OCI-LY3 (cell line): ENCODE measurements at regions not wholly inside any gene's neighbourhood (a gene's known extent, or its start where the extent isn't known, plus 50 kb on each side); places are given as distances from the start of the nearest gene placed in this dataset.

Experiments used
- CTCF ChIP-seq: fragments of 200-600, 300-600 bp; sonication (generic); IDR thresholded peaks from 2 replicates; pipeline ENCODE4 v1.5.1; 2014; ENCODE audit warnings: antibody characterized with exemption, low read length, low read depth
- EZH2phosphoT487 ChIP-seq: fragments of 200-600 bp; shearing (Covaris generic); IDR thresholded peaks from 2 replicates; pipeline ENCODE4 v1.6.1; 2018; ENCODE audit warnings: antibody characterized with exemption, mixed run types, low read depth

DNA sequence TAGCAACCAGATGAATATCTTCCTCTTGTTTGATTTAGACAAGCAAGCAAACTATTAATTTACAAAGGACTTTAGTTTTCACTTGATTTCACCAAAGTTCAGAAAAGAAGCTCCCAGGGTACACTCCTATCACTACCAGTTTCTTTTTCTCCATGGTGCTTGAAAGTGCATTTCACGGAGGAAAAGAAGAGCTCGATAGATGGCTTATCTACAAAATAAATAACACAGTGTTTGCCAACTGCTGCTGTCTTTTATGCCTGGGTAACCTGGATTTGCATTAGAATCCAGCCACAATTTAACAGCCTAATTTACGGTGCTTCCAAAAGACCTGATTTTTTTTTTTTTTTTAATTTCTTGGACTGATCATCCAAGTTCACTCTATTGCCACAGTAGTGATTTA is 275.7 kb downstream of the GPR37 start:
- TF ChIP-seq CTCF (no peak), EZH2phosphoT487 (no peak)
